ENCODE measurements at regions not wholly inside any gene's neighbourhood (a gene's known extent, or its start where the extent isn't known, plus 50 kb on each side); places are given as distances from the start of the nearest gene placed in this dataset.

GRCh38 chr9:89751079-89751825 is 146.4 kb downstream of the GADD45G start:
- no peak for TF ChIP-seq EP300 (IDR thresholded peaks at IDR 0.05; ENCODE audit: low read depth)
- no peak for TF ChIP-seq CTCF (IDR thresholded peaks at IDR 0.05)
